NCI-H748 treated with DMSO at 0.1 percent for 48 hours (cell line): ENCODE measurements at regions not wholly inside any gene's neighbourhood (a gene's known extent, or its start where the extent isn't known, plus 50 kb on each side); places are given as distances from the start of the nearest gene placed in this dataset.
"Not testable (repeated sequence)": the region's sequence is repeated elsewhere in the genome, so short reads cannot be mapped to it uniquely, and the experiment has no call there.

Experiments
- DNase-seq: peaks from one replicate; lab custom pipeline; 2025; lab: John Stamatoyannopoulos, UW

DNA sequence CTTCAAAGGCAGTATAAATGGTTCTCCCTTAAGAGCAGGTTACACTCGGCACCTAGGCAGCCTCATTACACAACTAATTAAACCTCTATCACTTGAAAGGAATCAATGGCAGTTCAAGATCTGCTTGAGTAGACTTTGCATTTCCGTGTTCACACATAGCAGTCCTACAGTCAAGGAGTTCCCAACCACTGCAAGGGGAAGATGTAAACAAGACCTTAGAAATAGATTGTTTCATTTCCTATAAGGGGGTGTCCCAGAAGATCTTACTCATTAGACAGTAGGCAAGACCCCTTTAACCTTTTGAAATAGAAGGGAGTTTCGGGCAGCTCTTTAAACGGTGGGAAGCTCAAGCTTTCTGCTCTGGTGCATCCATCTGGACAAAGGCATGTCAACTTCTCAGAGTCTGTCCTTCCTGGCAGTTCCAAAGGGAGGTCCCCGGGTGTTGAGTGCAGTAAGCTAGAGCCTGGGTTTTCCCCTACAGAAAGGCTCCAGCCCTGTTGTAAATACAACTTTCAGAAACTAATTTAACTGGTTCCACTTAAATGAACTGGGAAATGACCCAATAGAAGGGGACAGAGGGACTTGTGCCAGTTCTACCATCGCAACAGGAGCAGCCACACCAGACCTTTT lies 150.8 kb downstream of the RBMX2 start:
- DNase-seq = no peak

GRCh38 chrX:130555341-130555740 lies 153.6 kb downstream of the RBMX2 start:
- DNase-seq = no peak

DNA sequence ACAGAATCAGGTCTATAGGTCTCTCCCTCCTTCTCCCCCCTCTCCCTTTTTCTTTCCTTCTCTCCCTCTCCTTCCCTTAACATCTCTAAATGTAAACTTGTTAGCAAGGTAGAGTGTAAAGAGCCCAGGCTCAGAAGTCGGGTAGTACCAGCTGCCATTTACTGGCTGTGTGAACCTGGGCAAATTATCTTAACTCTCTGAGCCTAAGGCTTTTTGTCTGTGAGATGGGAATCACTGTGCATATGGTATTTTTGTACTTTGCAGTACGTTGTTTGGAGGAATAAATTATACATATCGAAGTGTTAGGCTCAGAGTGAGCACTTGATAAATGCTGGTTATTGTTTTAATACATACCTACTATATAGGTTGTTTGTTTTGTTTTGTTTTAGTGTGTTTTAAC lies 154.0 kb downstream of the RBMX2 start:
- no peak for DNase-seq

- DNase-seq = no peak
Observed at GRCh38 chrX:130556951-130557350, 155.2 kb downstream of the RBMX2 start.

GRCh38 chrX:130560544-130560943 lies 158.8 kb downstream of the RBMX2 start:
- DNase-seq = no peak

DNA sequence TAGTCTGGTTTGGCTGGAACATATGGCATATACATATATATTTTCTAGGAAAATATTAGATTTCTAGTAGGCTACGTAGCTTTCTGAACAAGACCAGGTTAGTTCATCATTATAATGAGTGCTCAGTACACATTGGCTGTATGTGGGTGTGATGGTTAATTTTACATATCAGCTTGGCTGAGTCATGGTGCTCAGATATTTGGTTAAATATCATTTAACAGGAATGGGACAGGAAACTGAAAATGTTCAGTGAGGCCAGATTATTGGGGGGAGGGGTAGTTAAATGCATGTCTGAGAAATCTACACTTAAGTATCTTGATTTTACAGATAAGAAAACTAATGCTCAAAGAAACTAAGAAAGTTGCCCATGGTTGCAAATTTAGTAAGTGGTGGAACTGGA lies 160.1 kb downstream of the RBMX2 start:
- no peak for DNase-seq

GRCh38 chrX:130563476-130563875 lies 161.7 kb downstream of the RBMX2 start:
- DNase-seq = no peak

- peak; percentile 19 for DNase-seq
Observed at GRCh38 chrX:130566028-130566683, 164.4 kb downstream of the RBMX2 start.

- not testable (repeated sequence) for DNase-seq
Observed at GRCh38 chrX:130573030-130573429, 171.2 kb downstream of the RBMX2 start.
